SK-N-SH treated with all-trans-retinoic acid at 6 μM for 48 hours (cell line): ENCODE measurements at regions not wholly inside any gene's neighbourhood (a gene's known extent, or its start where the extent isn't known, plus 50 kb on each side); places are given as distances from the start of the nearest gene placed in this dataset.

Experiments used
- ARNTL ChIP-seq: fragments of 450-650 bp; formaldehyde crosslinking; IDR thresholded peaks from 2 replicates; pipeline ENCODE4 v1.5.0; 2020; ENCODE audit warnings: low read depth, mild to moderate bottlenecking, moderate library complexity, borderline replicate concordance
- CREB5 ChIP-seq: fragments of 250-450 bp; sonication (Bioruptor Pico); IDR thresholded peaks from 2 replicates; pipeline ENCODE4 v1.5.1; 2020; ENCODE audit warnings: low read depth, mild to moderate bottlenecking, moderate library complexity
- GLIS3 ChIP-seq: fragments of 250-450 bp; sonication (Bioruptor Pico); IDR thresholded peaks from 2 replicates; pipeline ENCODE4 v1.5.0; 2020; ENCODE audit warnings: mild to moderate bottlenecking, moderate library complexity
- OSR1 ChIP-seq: fragments of 250-450 bp; sonication (Bioruptor Pico); IDR thresholded peaks from 2 replicates; pipeline ENCODE4 v1.8.0; 2022; ENCODE audit warnings: moderate library complexity, mild to moderate bottlenecking, inconsistent platforms
- PATZ1 ChIP-seq: fragments of 250-450 bp; sonication (Bioruptor Pico); IDR thresholded peaks from 2 replicates; pipeline ENCODE4 v1.8.0; 2020; ENCODE audit warnings: mild to moderate bottlenecking, moderate library complexity, borderline replicate concordance
- TCF4 ChIP-seq: fragments of 250-450 bp; sonication (Bioruptor Pico); IDR thresholded peaks from 2 replicates; pipeline ENCODE4 v1.8.0; 2021; ENCODE audit warnings: mild to moderate bottlenecking, moderate library complexity, borderline replicate concordance
- ZNF565 ChIP-seq: fragments of 450-650 bp; formaldehyde crosslinking; conservative IDR thresholded peaks from 2 replicates; pipeline ENCODE4 v1.5.0; 2020; ENCODE audit warnings: low read depth, mild to moderate bottlenecking, moderate library complexity
- ZNF70 ChIP-seq: fragments of 450-650 bp; formaldehyde crosslinking; IDR thresholded peaks from 2 replicates; pipeline ENCODE4 v1.5.0; 2020; ENCODE audit warnings: mild to moderate bottlenecking, moderate library complexity

- TF ChIP-seq CREB5 (no peak), ZNF565 (no peak), ZNF70 (CRISPR knock-in tag) (no peak), PATZ1 (CRISPR knock-in tag) (no peak), GLIS3 (CRISPR knock-in tag) (no peak), TCF4 (CRISPR knock-in tag) (no peak), OSR1 (CRISPR knock-in tag) (no peak), ARNTL (no peak)
These were observed 680.5 kb upstream of the ADAMTS5 start for GRCh38 chr21:27647401-27647800.
